ENCODE measurements at regions not wholly inside any gene's neighbourhood (a gene's known extent, or its start where the extent isn't known, plus 50 kb on each side); places are given as distances from the start of the nearest gene placed in this dataset.
"Not testable (repeated sequence)": the region's sequence is repeated elsewhere in the genome, so short reads cannot be mapped to it uniquely, and the experiment has no call there.

GRCh38 chr3:82198009-82198408 lies 436.6 kb upstream of the GBE1 start:
- no peak for DNase-seq (ENCODE audit: low spot score)
- no peak for FAIRE-seq

- FAIRE-seq = no peak
- DNase-seq (ENCODE audit: low spot score) = no peak
Measured at GRCh38 chr3:82196645-82197044, 435.2 kb upstream of the GBE1 start.

- FAIRE-seq (no peak), DNase-seq (ENCODE audit: low spot score) (no peak)
Measured at GRCh38 chr3:82194870-82195269, 433.4 kb upstream of the GBE1 start.

- FAIRE-seq (no peak), DNase-seq (ENCODE audit: low spot score) (no peak)
Measured at GRCh38 chr3:82186017-82186416, 424.6 kb upstream of the GBE1 start.

- FAIRE-seq (no peak), DNase-seq (ENCODE audit: low spot score) (no peak)
Measured at GRCh38 chr3:82179291-82179690, 417.8 kb upstream of the GBE1 start.

GRCh38 chr3:82178291-82178690 lies 416.8 kb upstream of the GBE1 start:
- FAIRE-seq (no peak), DNase-seq (ENCODE audit: low spot score) (no peak)

- FAIRE-seq (no peak), DNase-seq (ENCODE audit: low spot score) (no peak)
Measured at GRCh38 chr3:82177774-82178173, 416.3 kb upstream of the GBE1 start.

- DNase-seq (ENCODE audit: low spot score) = no peak
- no peak for FAIRE-seq
Measured at GRCh38 chr3:82165266-82165665, 403.8 kb upstream of the GBE1 start.

GRCh38 chr3:82163907-82164520 lies 402.6 kb upstream of the GBE1 start:
- DNase-seq (ENCODE audit: low spot score) = no peak

GRCh38 chr3:82157952-82158351 lies 396.5 kb upstream of the GBE1 start:
- peak; percentile 59 for DNase-seq (ENCODE audit: low spot score)
- no peak for FAIRE-seq

More at GRCh38 chr3:82163907-82164520, 402.6 kb upstream of the GBE1 start:
- no peak for FAIRE-seq

- not testable (repeated sequence) for DNase-seq (ENCODE audit: low spot score); FAIRE-seq
Measured at GRCh38 chr3:82153892-82154291, 392.4 kb upstream of the GBE1 start.

GRCh38 chr3:82145742-82146141 lies 384.3 kb upstream of the GBE1 start:
- FAIRE-seq = no peak

GRCh38 chr3:82144811-82145210 lies 383.4 kb upstream of the GBE1 start:
- no peak for DNase-seq (ENCODE audit: low spot score)
- no peak for FAIRE-seq

More at GRCh38 chr3:82145742-82146141, 384.3 kb upstream of the GBE1 start:
- DNase-seq (ENCODE audit: low spot score) = no peak

- FAIRE-seq (no peak), DNase-seq (ENCODE audit: low spot score) (no peak)
Measured at GRCh38 chr3:82143661-82144412, 382.4 kb upstream of the GBE1 start.

- DNase-seq (ENCODE audit: low spot score) = no peak
- no peak for FAIRE-seq
Measured at GRCh38 chr3:82141592-82141991, 380.1 kb upstream of the GBE1 start.

- FAIRE-seq = no peak
- no peak for DNase-seq (ENCODE audit: low spot score)
Measured at GRCh38 chr3:82137861-82138260, 376.4 kb upstream of the GBE1 start.

- FAIRE-seq = no peak
- DNase-seq (ENCODE audit: low spot score) = no peak
Measured at GRCh38 chr3:82137050-82137449, 375.6 kb upstream of the GBE1 start.

- FAIRE-seq = no peak
- DNase-seq (ENCODE audit: low spot score) = peak; percentile 49
Measured at GRCh38 chr3:82133070-82133606, 371.7 kb upstream of the GBE1 start.

GRCh38 chr3:82132210-82133069 lies 371.0 kb upstream of the GBE1 start:
- FAIRE-seq = no peak
- no peak for DNase-seq (ENCODE audit: low spot score)

GRCh38 chr3:82130046-82130445 lies 368.6 kb upstream of the GBE1 start:
- FAIRE-seq (no peak), DNase-seq (ENCODE audit: low spot score) (no peak)

- no peak for FAIRE-seq
Measured at GRCh38 chr3:82129221-82129801, 367.9 kb upstream of the GBE1 start.

More at GRCh38 chr3:82129221-82129801, 367.9 kb upstream of the GBE1 start:
- no peak for DNase-seq (ENCODE audit: low spot score)
